ENCODE measurements at regions not wholly inside any gene's neighbourhood (a gene's known extent, or its start where the extent isn't known, plus 50 kb on each side); places are given as distances from the start of the nearest gene placed in this dataset.

DNA sequence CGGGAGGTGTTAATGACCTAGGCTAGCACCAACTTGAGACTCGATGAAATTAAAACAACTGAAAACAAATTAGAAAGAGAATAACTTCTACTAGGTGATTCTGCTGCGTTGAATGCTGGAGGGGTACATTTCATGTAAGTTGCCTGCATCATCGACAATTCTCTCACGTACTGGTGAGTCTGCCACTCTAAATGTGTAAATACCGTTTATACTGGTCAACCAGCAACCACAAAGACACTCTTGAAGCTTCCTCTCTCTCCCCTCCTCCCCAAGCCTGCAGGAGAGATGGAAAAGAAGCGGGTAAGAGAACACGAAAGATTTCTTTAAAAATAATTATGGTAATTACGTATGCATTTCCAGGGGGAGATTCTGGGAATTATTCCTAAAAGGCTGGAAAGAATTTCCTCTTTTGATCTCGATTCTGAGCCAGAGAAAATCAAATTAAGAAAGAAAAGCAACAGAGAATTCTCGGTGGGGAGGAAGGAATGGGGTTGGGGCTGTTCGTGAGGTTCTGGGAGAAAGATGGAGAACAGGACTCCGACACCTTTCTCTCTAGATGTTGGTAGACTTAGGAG, 68.6 kb upstream of the MRTFB start:
- CTCF ChIA-PET, result no interaction called here
- no peak for ATAC-seq
- peaks cover 12% of the 10 kb centered on the region for H3K4me1 Mint-ChIP-seq (ENCODE audit: low read depth)
- no peak overlapping the region for H3K27ac Mint-ChIP-seq
- H3K4me3 Mint-ChIP-seq, result no peak overlapping the region
- peaks cover 13% of the 10 kb centered on the region for H3K27me3 Mint-ChIP-seq (ENCODE audit: low read depth)
- H3K36me3 Mint-ChIP-seq (ENCODE audit: low read depth), result no peaks in the 10 kb centered on the region
- H3K9me3 Mint-ChIP-seq (ENCODE audit: insufficient read depth), result no peaks in the 10 kb centered on the region
- no peak for DNase-seq
- POLR2A ChIA-PET, result no interaction called here

DNA sequence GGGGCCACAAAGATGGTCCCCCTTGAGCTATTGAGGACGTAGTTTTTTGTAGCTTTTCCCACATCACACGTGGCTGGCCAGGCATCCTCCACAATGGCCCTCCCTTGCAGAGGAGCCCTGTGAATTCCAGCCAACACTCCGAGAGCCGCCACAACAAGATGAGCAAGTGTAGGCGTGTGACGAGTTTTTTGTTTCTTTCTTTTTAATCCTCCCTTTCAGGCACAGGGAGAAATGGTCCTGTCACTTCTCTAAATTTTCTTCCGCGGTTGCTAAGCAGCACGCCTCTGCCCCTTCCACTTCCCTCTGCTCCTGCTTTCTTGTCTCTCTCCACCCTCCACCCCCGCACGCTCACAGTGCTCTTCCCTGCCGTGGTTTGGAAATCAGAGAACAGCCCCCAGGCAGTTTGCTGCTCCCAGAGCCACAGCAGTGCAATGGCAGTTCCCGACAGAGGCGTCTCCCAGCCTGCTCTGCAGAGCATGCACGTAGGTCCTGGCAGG, 68.0 kb upstream of the MRTFB start:
- H3K27me3 Mint-ChIP-seq (ENCODE audit: low read depth), result peaks cover 13% of the 10 kb centered on the region
- ATAC-seq (no peak), DNase-seq (no peak)
- no peak overlapping the region for H3K27ac Mint-ChIP-seq
- H3K4me1 Mint-ChIP-seq (ENCODE audit: low read depth), result peaks cover 7% of the 10 kb centered on the region
- CTCF ChIA-PET, result no interaction called here
- no peaks in the 10 kb centered on the region for H3K9me3 Mint-ChIP-seq (ENCODE audit: insufficient read depth)
- no peak overlapping the region for H3K4me3 Mint-ChIP-seq
- POLR2A ChIA-PET, result no interaction called here
- no peaks in the 10 kb centered on the region for H3K36me3 Mint-ChIP-seq (ENCODE audit: low read depth)

DNA sequence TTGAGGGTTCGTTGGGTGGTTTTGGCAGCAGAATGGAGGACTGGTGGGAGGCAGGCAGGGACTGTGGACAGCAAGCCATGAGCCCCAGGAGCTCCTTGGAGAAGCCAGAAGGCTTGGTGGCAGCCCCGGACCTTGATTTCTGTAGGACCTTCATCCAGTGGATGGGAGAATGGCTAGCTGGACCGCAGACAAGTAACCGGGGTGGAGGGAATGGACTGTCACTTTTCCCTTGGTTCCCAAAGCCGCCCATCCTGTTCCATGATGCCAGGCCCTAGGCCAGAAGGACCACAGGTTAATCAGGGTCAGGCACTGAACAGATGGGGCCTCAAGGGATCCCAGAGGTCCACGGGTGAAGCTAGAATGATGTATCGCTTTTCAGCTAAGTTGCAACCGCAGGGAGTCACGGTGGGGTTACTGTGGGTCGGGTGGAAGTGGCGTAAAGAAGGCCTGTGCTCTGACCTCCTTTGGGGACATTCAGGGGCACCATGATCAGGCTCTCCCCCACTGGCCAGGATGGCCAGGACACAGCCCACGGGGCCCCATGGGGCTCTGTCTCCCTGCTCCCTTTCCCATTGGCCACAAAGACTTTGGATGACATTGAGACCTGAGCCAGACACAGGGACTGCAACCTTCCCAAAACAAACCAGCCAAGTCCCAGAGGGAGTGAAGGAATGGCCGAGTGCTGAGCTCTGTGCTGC, 66.9 kb upstream of the MRTFB start:
- Mint-ChIP-seq H3K4me1 (ENCODE audit: low read depth) (peaks cover 5% of the 10 kb centered on the region), H3K4me3 (no peak overlapping the region), H3K27me3 (ENCODE audit: low read depth) (peaks cover 13% of the 10 kb centered on the region), H3K27ac (no peak overlapping the region), H3K36me3 (ENCODE audit: low read depth) (no peaks in the 10 kb centered on the region), H3K9me3 (ENCODE audit: insufficient read depth) (no peaks in the 10 kb centered on the region)
- ATAC-seq, result no peak
- DNase-seq, result no peak
- POLR2A ChIA-PET, result no interaction called here
- CTCF ChIA-PET, result no interaction called here

DNA sequence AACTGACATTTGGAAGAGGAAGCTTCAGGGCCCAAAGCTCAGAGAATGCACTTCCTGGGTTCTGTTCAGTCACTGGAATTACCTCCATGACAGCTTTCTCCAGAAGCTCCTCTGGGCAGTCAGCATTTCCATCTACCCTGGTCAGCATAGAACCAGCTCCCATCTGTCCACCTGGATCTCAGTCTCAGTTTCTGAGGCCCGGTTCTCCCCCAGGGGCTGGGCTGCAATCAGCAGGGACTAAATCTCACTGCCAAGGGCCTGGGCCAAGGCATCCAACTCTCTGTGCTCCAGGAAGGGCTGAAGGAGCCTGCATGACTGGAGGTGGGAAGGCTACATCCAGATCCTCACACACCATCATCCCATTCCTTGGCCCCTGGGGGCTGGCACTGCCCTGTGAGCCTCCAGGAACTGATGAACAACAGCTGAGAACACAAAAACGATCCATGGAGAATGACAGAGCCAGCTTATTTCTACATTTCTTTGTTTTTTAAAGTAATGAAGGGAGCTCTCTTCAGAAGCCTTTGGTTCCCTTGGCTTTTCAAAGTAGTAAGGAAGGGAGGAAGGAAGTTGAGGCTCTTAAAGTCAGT, 66.3 kb upstream of the MRTFB start:
- H3K9me3 Mint-ChIP-seq (ENCODE audit: insufficient read depth), result no peaks in the 10 kb centered on the region
- CTCF ChIA-PET, result no interaction called here
- H3K27me3 Mint-ChIP-seq (ENCODE audit: low read depth), result peaks cover 19% of the 10 kb centered on the region
- no peak for DNase-seq
- peaks cover 5% of the 10 kb centered on the region for H3K4me1 Mint-ChIP-seq (ENCODE audit: low read depth)
- POLR2A ChIA-PET, result no interaction called here
- no peak overlapping the region for H3K27ac Mint-ChIP-seq
- no peaks in the 10 kb centered on the region for H3K36me3 Mint-ChIP-seq (ENCODE audit: low read depth)
- ATAC-seq, result no peak
- no peak overlapping the region for H3K4me3 Mint-ChIP-seq

DNA sequence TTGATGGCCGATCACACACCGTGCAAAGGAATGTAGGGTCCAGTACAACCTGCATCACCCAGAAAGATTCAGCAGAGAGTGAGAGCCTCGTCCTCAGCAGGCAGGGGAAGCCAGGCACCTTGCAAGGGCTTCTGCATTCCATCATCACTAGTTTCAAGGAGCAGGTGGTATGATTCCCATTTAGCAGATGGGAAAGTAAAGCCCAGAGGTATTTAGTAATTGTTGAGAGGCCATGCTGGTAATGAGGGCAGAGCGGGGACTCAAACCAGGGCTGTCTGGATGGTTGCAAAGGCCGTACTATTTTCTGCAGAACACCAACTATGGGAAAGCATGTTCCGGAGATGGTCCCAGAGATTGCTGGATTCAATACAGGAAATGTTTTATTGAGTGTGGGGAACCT, 65.8 kb upstream of the MRTFB start:
- DNase-seq (no peak), ATAC-seq (no peak)
- Mint-ChIP-seq H3K27me3 (ENCODE audit: low read depth) (peaks cover 22% of the 10 kb centered on the region), H3K4me1 (ENCODE audit: low read depth) (peaks cover 5% of the 10 kb centered on the region), H3K27ac (no peak overlapping the region), H3K36me3 (ENCODE audit: low read depth) (no peaks in the 10 kb centered on the region), H3K4me3 (no peak overlapping the region), H3K9me3 (ENCODE audit: insufficient read depth) (no peaks in the 10 kb centered on the region)
- ChIA-PET CTCF (interaction anchor here (0.9 kb wide), 1 partner anchor 12 kb away, joined by 3 read pairs; no protein-coding TSS in a partner anchor), POLR2A (no interaction called here)

DNA sequence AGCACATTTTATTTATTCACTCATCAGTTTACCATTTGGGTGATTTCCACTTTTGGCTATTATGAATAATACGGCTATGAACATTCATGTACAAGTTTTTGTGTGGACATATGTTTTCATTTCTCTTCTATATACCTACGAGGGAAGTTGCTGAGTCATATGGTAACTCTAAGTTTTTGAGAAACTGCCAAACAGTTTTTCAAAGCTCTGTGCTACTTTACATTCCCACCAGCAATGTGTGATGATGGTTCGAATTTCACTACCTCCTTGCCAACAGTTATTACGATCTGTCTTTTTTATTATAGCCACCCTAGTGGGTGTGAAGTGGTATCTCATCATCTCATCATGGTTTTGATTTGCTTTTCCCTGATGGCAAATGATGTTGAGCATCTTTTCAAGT, 63.7 kb upstream of the MRTFB start:
- Mint-ChIP-seq H3K27ac (no peak overlapping the region), H3K4me3 (no peak overlapping the region)
- POLR2A ChIA-PET, result no interaction called here

DNA sequence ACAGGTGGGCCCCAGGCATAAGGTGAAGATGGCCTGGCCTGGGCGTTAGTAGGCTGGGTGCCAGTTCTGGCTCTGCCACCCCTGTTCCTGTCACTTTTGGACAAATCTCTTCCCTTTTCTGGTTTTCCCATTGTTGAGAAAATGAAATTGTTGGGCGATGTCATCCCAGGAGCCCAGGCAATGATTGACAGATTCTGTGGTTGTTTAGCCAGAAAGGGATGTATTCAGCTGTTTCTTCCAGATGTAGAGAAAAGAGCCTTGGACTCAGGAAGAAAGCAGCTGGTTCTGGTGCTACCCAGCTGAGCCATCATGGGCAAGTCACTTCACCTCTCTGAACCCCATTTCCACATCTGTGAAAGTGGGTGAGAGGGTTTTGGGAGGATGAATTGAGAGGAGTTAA, 60.1 kb upstream of the MRTFB start:
- no peaks in the 10 kb centered on the region for H3K4me1 Mint-ChIP-seq (ENCODE audit: low read depth)
- ATAC-seq (no peak), DNase-seq (no peak)
- H3K36me3 Mint-ChIP-seq (ENCODE audit: low read depth), result no peaks in the 10 kb centered on the region
- H3K27me3 Mint-ChIP-seq (ENCODE audit: low read depth), result peaks cover 11% of the 10 kb centered on the region
- H3K4me3 Mint-ChIP-seq, result no peak overlapping the region
- no peak overlapping the region for H3K27ac Mint-ChIP-seq
- no peaks in the 10 kb centered on the region for H3K9me3 Mint-ChIP-seq (ENCODE audit: insufficient read depth)
- CTCF ChIA-PET, result no interaction called here
- POLR2A ChIA-PET, result no interaction called here

More for the DNA sequence above, 63.7 kb upstream of the MRTFB start:
- H3K36me3 Mint-ChIP-seq (ENCODE audit: low read depth), result no peaks in the 10 kb centered on the region
- DNase-seq, result no peak
- no peaks in the 10 kb centered on the region for H3K9me3 Mint-ChIP-seq (ENCODE audit: insufficient read depth)
- no peak for ATAC-seq
- peaks cover 5% of the 10 kb centered on the region for H3K4me1 Mint-ChIP-seq (ENCODE audit: low read depth)
- H3K27me3 Mint-ChIP-seq (ENCODE audit: low read depth), result peaks cover 21% of the 10 kb centered on the region
- CTCF ChIA-PET, result interaction anchor here (1.0 kb wide), 1 partner anchor 12 kb away, joined by 3 read pairs; no protein-coding TSS in a partner anchor

DNA sequence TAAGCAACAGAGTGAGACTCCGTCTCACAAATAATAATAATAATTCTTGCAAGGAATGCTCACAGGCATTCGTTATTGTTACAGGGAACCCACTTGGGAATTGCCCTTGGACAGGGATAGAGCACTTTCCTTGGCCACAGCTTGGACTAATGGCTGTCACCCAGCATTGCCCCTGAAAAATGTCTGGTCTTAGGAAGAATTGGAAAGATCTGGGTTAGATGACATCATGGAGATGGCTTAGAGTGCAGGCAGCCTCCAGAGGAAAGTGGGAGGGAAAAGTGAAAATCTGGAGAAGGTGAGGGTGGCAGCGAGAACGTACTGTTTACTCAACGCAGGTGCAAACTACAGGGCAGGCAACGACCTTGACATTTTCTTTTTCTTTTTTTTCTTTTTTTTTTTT, 59.3 kb upstream of the MRTFB start:
- Mint-ChIP-seq H3K36me3 (ENCODE audit: low read depth) (no peaks in the 10 kb centered on the region), H3K4me1 (ENCODE audit: low read depth) (no peaks in the 10 kb centered on the region), H3K4me3 (no peak overlapping the region), H3K27ac (no peak overlapping the region), H3K27me3 (ENCODE audit: low read depth) (peaks cover 11% of the 10 kb centered on the region), H3K9me3 (ENCODE audit: insufficient read depth) (no peaks in the 10 kb centered on the region)
- DNase-seq (no peak), ATAC-seq (no peak)
- ChIA-PET CTCF (no interaction called here), POLR2A (no interaction called here)

DNA sequence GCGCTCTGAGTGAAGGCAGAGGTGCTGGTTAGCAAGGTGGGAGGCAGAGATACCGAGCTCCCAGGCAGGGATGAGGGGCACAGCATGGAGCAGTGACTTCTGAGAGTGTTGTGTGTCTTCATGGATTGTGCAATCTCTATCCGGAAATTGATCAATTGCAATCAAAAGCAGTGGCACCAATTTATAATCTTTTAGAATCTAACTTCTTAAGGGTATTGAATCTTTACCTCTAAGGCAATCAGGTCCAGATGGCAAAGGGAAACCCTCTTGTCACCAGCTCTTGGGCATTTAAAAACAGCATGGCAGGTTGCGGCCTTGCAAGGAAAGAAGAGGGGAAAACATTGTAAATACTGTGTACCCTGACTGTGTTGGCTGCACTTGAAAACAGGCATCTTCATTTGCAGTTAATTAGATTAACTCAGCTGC, 58.0 kb upstream of the MRTFB start:
- no peaks in the 10 kb centered on the region for H3K4me1 Mint-ChIP-seq (ENCODE audit: low read depth)
- DNase-seq, result no peak
- ChIA-PET CTCF (interaction anchor here (1.0 kb wide), 1 partner anchor 90 kb away, joined by 3 read pairs; no protein-coding TSS in a partner anchor), POLR2A (no interaction called here)
- no peak for ATAC-seq
- H3K4me3 Mint-ChIP-seq, result no peak overlapping the region
- H3K36me3 Mint-ChIP-seq (ENCODE audit: low read depth), result no peaks in the 10 kb centered on the region
- no peaks in the 10 kb centered on the region for H3K9me3 Mint-ChIP-seq (ENCODE audit: insufficient read depth)
- H3K27me3 Mint-ChIP-seq (ENCODE audit: low read depth), result peaks cover 11% of the 10 kb centered on the region
- no peak overlapping the region for H3K27ac Mint-ChIP-seq

DNA sequence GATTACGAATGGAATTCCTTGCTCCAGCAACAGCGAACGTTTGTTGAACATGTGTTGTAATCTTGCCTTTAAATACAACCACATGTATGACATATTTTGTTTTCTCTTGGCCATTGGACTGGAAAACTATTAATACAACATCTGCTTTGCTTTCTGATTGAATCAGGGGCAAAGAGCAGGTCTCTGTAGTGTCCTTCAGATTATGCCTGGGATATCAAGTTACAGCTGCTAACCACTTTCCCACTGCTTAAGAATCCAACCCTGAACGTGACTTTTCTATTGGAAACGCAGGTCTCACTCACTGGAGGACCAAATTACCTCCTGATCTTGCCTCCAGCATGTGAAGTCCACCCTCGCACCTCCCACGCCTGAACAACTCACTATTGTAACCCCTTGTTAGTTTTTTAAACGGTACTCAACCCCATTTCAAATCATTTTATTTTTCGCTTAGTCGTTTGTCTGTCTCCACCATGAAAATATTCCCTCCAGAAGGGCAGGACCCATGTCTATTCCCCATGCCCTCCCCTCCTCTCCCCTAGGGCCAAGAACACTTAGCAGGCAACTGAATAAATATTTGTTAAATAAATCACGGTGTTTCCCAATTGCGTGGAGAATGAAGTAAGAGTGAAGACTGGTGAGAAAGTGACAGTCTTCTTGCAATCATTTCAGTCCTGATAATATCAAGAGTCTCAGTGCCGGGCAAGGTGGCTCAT, 57.4 kb upstream of the MRTFB start:
- no peaks in the 10 kb centered on the region for H3K36me3 Mint-ChIP-seq (ENCODE audit: low read depth)
- peaks cover 11% of the 10 kb centered on the region for H3K27me3 Mint-ChIP-seq (ENCODE audit: low read depth)
- POLR2A ChIA-PET, result no interaction called here
- no peaks in the 10 kb centered on the region for H3K9me3 Mint-ChIP-seq (ENCODE audit: insufficient read depth)
- CTCF ChIA-PET, result interaction anchor here (1.0 kb wide), 1 partner anchor 90 kb away, joined by 3 read pairs; no protein-coding TSS in a partner anchor
- DNase-seq (no peak), ATAC-seq (no peak)
- no peaks in the 10 kb centered on the region for H3K4me1 Mint-ChIP-seq (ENCODE audit: low read depth)
- no peak overlapping the region for H3K27ac Mint-ChIP-seq
- no peak overlapping the region for H3K4me3 Mint-ChIP-seq

DNA sequence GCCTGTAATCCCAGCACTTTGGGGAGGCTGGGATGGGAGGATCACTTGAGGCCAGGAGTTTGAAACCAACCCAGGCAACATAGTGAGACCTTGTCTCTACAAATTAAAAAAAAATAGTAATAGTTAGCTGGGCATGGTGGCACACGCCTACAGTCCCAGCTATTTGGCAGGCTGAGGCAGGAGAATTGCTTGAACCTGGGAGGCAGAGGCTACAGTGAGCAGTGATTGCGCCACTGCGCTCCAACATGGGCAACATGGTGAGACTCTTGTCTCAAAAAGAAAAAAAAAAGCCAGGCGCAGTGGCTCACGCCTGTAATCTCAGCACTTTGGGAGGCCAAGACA, 56.9 kb upstream of the MRTFB start:
- Mint-ChIP-seq H3K27me3 (ENCODE audit: low read depth) (peaks cover 11% of the 10 kb centered on the region), H3K36me3 (ENCODE audit: low read depth) (no peaks in the 10 kb centered on the region), H3K9me3 (ENCODE audit: insufficient read depth) (no peaks in the 10 kb centered on the region), H3K27ac (no peak overlapping the region), H3K4me3 (no peak overlapping the region), H3K4me1 (ENCODE audit: low read depth) (no peaks in the 10 kb centered on the region)
- no peak for DNase-seq
- ChIA-PET CTCF (no interaction called here), POLR2A (no interaction called here)
- no peak for ATAC-seq

DNA sequence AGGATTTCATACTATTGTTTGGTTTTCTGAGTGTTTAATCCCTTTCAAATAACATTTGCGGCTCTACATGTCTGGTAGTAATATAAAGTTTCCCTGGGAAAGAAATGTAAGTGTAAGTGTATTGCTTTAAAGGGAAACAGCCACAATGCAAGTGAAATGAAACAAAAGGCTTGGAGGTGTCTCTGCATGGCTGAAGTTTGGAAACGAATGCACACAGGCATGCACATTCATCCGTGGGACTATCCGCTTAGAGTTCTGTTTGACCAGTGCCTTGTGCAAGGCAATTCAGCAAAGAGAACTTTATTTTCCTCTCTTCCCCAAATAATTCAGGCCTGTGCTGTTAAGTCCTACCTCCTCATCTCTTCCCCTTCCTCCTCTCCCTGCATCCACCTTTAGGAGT, 56.1 kb upstream of the MRTFB start:
- no peak for DNase-seq
- CTCF ChIA-PET, result no interaction called here
- Mint-ChIP-seq H3K36me3 (ENCODE audit: low read depth) (no peaks in the 10 kb centered on the region), H3K4me3 (no peak overlapping the region), H3K27me3 (ENCODE audit: low read depth) (peaks cover 3% of the 10 kb centered on the region), H3K27ac (no peak overlapping the region), H3K4me1 (ENCODE audit: low read depth) (no peaks in the 10 kb centered on the region), H3K9me3 (ENCODE audit: insufficient read depth) (no peaks in the 10 kb centered on the region)
- no peak for ATAC-seq
- POLR2A ChIA-PET, result no interaction called here

Measured in activated CD8-positive, alpha-beta T cell treated with anti-CD3 and anti-CD28 coated beads, Interleukin-2, amount 10 ng/mL, durations not matched to agents 7 days and 5 days (primary cell).